Fibroblast of pulmonary artery (primary cell): ENCODE measurements at regions not wholly inside any gene's neighbourhood (a gene's known extent, or its start where the extent isn't known, plus 50 kb on each side); places are given as distances from the start of the nearest gene placed in this dataset.
A peak's percentile ranks its signal among the peaks of the same experiment; 100 is the strongest.
"Not testable (repeated sequence)": the region's sequence is repeated elsewhere in the genome, so short reads cannot be mapped to it uniquely, and the experiment has no call there.

ENCODE experiments used
- DNase-seq: peaks from one replicate; pipeline ENCODE4 v3.0.0-alpha.2; 2010; ENCODE audit warnings: low read depth
- H3K4me3 ChIP-seq: replicated peaks from 2 replicates; pipeline ENCODE4 v1.5.1; 2011; ENCODE audit warnings: low read depth, mild to moderate bottlenecking, control low read depth, low read length, moderate library complexity
- CTCF ChIP-seq: IDR thresholded peaks from 2 replicates; pipeline ENCODE4 v1.5.1; 2011; ENCODE audit warnings: mild to moderate bottlenecking, control low read depth, low read length, inconsistent platforms; ENCODE audit errors: missing control alignments

GRCh38 chr6:168916576-168917211, 337.0 kb downstream of the THBS2 start:
- DNase-seq, result peak; percentile 21
- no peak for TF ChIP-seq CTCF
- H3K4me3 ChIP-seq, result no peak overlapping the region

GRCh38 chr6:168915855-168916254, 337.8 kb downstream of the THBS2 start:
- no peak for DNase-seq
- TF ChIP-seq CTCF, result no peak
- no peak overlapping the region for H3K4me3 ChIP-seq

GRCh38 chr6:168915242-168915641, 338.4 kb downstream of the THBS2 start:
- TF ChIP-seq CTCF, result no peak
- no peak overlapping the region for H3K4me3 ChIP-seq
- DNase-seq, result no peak

- TF ChIP-seq CTCF, result no peak
- DNase-seq, result no peak
- H3K4me3 ChIP-seq, result no peak overlapping the region
Observed at GRCh38 chr6:168913866-168914469, 339.7 kb downstream of the THBS2 start.

GRCh38 chr6:168913231-168913865, 340.3 kb downstream of the THBS2 start:
- not testable (repeated sequence) for H3K4me3 ChIP-seq, DNase-seq

- no peak for TF ChIP-seq CTCF
- no peak for DNase-seq
- no peak overlapping the region for H3K4me3 ChIP-seq
Observed at GRCh38 chr6:168909288-168909687, 344.4 kb downstream of the THBS2 start.

GRCh38 chr6:168908887-168909286, 344.8 kb downstream of the THBS2 start:
- no peak for TF ChIP-seq CTCF
- no peak overlapping the region for H3K4me3 ChIP-seq
- peak; percentile 75 for DNase-seq
